HG03095 (cell line): ENCODE measurements at regions not wholly inside any gene's neighbourhood (a gene's known extent, or its start where the extent isn't known, plus 50 kb on each side); places are given as distances from the start of the nearest gene placed in this dataset.
"Not testable (repeated sequence)": the region's sequence is repeated elsewhere in the genome, so short reads cannot be mapped to it uniquely, and the experiment has no call there.

ENCODE experiments used
- ATAC-seq: cut with Tn5 transposase; IDR thresholded peaks from one replicate; pipeline ENCODE4 v1.9.1; 2021; ENCODE audit warnings: moderate library complexity; ENCODE audit not compliant: unreplicated experiment

DNA sequence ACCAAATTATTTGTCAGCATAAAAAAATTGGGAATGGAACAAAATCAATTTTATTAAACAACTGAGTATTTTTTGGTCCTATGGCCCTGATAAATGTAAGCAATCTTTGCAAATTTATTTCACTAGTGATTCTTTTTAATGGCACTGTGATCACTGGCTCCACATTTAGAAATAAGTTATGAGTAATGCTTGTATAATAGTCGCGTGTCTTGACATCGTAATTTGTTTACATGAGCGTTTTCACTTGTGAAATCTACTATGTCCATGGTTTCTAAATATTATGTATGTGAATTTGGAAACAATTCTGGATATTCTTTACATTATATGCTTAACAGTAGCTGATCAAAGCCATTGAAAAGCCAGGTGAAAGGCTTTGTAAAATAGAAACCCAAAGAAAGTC is 817.5 kb downstream of the EFNA5 start:
- ATAC-seq = no peak

DNA sequence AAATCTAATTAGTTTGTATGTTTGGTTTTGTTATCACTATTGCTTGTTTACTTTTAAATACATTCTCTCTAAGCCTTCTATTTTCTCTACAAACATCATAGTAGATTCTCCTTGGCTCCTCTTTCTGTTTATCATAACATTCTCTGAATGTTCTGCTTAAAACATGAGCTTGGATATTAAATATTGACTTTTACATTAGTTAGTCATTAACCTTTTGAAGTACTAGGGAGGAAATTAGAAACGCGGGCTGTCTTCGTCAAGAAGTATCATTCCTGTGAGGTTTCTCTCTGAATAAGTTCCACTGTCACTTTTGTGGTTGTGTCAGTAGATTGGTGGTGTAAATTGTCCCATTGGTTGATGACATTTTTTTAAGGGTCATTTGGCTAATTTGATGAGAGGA is 821.5 kb downstream of the EFNA5 start:
- no peak for ATAC-seq

DNA sequence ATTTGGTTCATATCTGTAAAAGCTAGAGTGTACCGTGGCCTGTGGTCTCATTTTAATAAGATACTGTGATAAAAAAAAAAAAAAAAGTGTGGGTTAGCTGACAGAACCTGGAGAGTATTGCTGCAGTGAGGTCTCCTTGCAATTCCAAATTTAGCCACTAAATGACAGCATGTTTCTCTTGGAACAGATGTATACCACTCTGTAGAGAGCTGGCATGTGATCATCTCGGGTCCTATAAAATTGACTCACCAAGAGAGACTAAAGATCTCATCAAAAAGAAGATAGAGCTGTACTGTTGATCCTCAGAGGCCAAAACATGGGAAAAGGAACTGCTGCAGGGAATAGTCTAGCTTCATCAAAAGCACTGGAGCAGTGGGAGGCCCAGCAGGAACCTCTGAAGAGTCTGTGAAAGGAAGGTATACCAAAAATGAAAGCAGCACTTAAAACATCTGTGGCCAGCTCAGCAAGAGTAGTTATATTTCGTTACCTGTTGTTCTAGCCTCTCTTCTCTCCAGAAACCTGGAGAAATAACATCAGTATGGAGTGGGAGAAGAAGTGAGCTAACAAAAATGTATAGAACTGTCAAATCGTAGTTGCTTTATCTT is 826.8 kb downstream of the EFNA5 start:
- no peak for ATAC-seq

DNA sequence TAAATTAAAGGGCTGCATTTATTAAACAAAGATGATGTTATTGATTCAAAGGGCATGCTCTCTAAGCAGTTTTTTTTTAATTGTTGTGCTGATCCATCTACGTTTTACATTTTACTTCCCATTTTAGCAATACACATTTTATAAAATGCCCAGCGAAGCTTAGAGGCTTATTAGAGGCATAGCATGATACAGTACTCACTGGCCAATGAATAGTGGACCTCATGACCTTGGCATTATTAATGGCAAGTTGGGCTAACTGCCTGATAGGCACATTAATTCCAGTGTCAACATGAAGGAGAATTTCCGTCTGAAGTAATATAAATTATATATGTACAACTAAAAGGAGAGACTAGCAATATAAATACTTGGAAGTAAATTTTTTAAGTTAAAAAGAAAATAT is 837.2 kb downstream of the EFNA5 start:
- no peak for ATAC-seq

DNA sequence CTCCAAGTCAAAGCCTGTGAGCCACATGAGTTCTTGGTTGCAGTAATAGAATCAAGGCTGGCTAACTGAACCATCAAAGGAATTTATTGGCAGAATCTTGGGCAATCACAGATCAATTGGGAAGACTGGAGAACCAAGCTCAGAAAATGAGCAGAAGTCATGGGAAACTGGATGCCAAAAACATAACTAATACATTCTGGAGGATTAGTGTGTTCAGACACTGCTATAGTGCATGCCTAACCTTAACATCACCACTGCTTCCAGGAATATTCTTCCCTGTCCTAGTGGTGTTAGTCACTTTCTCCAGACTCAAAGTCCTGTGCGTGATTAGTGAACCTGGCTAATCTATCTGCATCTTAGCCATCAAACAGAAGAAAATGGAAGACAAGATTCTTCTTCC is 843.7 kb downstream of the EFNA5 start:
- ATAC-seq = no peak

DNA sequence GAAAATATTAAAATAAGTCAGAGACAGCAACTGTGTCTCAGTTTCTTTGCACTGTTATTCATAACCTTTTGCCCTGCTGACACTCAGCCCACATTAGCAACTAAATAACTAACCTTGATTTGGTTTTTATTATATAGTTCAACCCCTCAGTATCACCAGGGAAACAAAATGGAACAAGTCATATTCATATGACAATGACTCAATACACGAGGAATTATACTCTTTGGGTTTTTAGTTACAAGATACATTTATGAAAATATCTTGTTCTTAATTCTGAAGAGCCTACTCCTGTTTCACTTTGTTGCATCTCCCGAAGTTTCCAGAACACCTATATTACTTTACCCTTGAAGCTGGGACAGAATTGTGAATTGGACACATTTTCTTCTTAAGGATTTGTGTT is 845.4 kb downstream of the EFNA5 start:
- no peak for ATAC-seq

DNA sequence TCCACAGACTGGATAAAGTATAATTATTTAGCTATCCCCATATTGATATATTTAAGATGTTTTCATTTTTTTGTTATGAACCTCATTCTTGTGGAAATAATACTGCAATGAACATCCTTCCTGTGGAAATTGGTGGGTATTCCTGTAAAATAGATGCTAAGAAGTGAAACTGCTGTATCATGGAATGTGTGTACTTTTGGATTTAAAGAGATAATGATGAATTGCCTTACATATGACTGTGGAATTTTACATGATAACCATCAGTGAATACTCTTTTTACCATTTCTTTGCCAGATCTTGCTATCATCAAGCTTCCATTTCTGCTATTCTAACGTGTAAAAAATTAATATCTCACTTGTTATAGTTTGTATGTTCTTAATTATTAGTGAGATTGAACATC is 847.9 kb downstream of the EFNA5 start:
- ATAC-seq = no peak

DNA sequence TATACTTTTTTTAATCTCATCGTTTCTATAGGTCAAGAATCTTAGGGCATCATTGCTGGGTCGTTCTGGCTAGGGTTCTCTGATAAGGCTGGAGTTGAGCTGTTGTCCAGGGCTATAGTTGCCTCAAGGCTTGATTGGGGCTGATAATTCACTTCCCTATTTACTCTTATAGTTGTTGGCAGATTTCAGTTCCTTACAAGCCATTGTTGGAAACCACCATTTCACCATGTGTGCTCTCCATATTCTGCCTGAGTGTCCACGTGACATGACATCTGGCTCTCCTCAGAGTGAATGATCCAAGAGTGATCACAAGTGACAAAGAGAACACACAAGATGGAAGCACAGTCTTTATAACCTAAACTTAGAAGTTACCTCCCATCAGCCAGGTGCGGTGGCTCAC is 852.2 kb downstream of the EFNA5 start:
- ATAC-seq = no peak

DNA sequence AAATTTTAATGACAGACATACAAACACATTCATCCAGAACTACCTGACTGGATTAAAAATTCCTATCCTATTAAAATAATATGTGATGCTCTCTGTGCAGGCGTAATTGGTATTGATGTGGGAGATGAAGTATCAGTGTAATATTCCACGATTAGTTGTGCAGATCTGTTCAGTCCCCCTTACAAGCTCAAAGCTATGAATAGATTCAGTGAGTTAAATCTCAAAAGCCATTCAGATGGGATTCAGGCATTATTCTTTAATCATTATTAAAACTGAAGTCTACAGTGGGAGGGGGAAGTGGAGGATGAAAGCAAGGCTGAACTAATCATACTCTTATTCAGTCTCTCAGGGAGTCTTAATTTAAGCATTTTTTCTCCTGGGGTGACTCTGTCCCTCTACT is 855.8 kb downstream of the EFNA5 start:
- ATAC-seq = no peak

DNA sequence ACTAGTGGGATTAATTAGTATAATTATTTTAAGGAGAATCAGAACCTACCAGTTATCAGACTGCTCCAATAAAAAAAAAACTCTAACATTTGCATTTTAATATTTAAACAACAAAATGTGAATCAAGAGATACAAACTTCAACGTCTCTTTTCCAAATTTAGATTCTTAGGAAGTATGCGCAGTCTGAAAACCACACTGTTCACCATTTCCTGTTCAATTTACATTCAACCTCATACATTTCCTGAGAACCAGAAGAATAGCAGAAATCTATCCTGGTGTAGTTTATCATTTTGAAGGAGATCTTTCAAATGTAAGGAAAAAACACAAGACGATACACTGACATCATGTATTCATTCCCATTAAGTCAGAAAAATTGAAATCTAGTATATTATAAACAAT is 869.2 kb downstream of the EFNA5 start:
- ATAC-seq = no peak

DNA sequence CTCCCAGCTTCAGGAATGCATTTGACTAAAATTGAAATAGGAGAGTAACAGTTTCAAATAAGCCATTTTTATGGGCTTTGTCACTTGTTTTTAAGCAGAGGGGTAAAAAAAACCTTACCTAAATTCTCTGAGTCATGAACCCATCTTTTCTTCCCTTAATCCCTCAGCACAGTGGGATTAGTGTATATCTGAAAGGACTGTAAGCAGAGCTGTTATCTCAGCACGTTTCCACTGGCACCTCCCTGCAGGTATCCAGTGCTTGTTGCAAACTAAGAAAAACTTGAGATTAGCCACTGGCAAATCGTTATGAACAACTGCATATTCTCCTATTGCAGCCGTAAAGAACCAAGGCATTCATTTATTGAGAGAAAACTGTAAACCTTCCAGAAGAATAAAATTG is 872.7 kb downstream of the EFNA5 start:
- ATAC-seq = no peak

DNA sequence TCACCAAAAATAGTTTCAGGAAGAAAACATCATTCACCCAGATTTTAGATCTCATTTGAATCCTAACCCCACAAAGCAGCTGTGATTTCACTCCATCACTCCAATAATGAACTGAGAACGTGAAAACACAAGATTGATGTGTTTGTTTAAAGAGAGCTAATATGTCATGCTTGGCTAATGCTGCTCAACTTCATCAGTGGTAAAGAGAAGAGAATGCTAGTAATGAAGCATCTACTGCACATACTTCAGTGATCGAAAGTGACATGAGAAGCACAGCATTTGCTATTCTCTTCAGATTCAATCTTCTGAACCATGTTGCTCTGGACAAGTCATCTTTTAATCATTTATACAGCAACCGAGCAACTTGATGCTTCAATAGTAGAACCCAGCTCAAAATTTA is 874.7 kb downstream of the EFNA5 start:
- no peak for ATAC-seq

DNA sequence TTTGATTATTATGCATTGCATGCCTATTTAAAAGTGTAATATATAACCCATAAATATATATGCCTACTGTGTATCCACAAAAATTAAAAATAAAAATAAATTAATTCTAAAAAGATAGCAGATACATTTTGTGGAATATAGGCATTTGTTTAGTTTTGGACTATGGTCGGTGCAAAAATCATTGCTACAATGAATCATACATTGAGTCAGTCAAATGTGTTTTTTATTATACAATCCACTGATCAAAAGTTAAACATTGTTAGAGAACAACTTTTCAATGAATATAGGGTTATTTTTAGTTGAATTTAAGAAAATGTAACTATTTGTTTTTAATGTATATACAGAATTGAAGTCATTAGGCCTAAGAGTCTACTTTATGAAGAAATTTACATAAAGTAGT is 885.9 kb downstream of the EFNA5 start:
- no peak for ATAC-seq

DNA sequence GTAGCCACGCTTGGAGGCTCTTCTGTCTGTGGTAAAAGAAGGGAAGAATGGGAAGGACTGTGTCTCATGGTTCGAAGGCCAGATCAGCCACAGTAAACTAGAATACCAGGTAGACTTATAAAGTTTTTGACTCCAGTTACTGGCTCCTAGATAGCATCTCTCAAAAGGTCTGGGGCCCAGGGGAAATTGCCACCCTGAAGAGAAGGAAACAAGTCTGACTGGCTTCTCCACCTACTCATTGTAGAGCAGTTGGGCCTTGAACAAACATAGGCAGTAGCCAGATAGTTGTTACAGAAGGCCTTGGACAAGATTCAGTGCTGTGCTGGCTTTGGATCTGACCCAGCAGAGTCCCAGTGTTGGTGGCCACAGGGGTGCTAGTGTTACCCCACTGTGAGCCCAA is 890.4 kb downstream of the EFNA5 start:
- ATAC-seq = no peak

DNA sequence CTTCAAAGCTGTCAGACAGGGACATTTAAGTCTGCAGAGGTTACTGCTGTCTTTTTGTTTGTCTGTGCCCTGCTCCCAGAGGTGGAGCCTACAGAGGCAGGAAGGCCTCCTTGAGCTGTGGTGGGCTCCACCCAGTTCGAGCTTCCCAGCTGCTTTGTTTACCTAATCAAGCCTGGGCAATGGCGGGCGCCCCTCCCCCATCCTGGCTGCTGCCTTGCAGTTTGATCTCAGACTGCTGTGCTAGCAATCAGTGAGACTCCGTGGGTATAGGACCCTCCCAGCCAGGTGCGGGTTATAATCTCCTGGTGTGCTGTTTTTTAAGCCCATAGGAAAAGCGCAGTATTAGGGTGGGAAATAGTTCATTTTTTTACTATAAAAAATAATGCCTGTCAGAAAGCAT is 894.2 kb downstream of the EFNA5 start:
- not testable (repeated sequence) for ATAC-seq

DNA sequence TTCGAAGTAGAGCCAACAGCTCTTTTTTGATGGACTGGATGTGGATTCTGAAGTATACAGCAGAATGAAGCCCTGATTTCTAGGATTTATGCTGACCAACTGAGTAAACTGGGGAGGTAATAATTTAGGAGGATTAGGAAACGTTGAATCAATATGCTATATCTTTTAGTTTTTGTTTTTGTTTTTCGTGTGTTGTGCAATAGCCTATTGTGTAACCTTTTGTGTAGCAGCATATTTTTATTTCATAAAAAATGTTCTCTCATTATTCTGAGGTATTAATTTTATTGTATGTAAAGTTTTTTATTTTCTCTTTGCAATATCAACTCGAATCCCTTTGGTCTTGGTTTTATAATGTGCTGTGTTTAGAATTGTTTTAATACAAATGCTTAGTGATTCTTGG is 902.3 kb downstream of the EFNA5 start:
- ATAC-seq = no peak

DNA sequence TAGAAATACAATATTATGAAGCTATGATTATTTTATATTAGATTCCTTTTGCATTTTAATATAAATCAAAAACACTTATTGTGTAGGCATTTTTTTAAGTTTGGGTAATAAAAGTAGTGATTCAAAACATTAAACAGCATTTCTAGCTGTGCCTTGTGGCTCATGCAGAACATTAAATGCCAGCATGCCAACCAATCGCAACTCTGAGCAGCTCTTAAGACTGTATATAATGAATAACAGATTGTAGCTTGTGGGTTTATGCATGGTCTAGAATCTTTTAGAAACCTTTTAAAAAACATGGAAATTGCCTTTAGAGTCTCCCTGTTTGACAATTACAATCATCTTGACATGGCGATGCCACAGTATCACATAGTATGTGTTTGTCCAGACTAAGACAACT is 903.8 kb downstream of the EFNA5 start:
- ATAC-seq = no peak

DNA sequence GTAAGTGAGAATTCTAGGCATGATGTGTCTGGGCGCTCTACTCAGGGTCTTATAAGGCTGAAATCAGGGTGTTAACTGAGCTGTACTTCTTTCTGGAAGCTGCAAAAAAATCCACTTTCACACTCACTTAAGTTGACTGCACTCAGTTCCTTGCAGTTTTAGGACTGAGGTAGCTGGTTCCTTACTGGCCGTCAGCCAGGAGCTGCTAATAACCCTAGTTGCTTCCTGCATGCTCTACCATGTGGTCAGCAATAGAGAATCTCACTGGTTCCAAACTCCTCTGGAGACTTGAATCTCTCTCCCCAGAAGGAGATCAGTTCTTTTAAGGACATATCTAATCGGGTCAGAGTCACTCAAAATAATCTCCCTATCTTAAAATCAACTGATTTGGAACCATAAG is 911.2 kb downstream of the EFNA5 start:
- no peak for ATAC-seq

DNA sequence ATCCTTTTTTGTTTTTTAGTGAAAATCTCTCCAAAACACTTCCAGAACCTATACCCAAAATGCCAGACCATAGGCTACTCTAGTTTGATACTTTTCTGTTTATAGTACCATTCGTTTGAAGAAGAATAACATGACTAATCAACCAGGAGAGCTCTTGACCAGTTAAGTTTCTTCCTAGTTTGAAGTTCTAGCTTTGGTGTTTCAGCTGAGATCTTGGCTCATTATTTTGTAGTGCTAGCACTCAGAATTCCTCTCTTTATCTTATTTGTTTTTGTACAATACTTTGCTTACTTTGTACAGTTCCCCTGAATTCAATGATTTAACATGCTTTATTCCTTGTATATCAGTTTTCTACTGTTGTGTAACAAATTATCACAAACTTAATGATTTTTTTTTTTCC is 911.6 kb downstream of the EFNA5 start:
- no peak for ATAC-seq

DNA sequence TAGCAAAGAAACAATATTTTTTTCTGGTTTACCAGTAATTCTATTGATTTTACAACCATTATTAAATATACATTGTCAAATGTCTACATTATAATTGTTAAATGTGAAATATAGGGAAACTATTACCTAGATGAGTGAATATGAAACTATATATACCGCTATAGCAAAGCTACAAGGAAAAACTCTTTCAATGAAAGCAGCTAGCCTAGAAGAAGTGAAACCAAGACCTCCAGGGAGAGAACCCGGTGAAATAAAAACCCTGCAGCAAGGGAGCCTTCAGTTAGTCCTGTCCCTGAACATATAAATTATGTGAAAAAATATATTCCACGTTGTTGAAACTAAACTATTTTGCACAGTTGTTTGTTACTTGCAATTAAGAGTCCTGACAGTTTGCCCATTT is 913.1 kb downstream of the EFNA5 start:
- no peak for ATAC-seq

DNA sequence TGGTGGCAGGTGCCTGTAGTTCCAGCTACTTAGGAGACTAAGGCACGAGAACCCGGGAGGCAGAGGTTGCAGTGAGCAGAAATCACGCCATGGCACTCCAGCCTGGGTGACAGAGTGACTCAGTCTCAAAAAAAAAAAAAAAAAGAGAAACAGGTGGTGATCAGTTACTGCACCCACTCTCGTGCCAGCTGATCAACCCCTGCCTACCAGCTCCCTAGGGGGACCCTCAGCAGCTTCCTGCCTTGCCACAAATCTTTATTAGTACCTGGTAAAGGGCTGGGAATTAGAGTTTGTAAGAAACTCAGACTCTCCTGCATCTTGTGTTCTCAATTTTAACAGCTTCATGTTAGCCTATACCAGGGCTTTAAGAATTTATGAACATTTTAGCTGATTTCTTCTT is 914.9 kb downstream of the EFNA5 start:
- no peak for ATAC-seq

DNA sequence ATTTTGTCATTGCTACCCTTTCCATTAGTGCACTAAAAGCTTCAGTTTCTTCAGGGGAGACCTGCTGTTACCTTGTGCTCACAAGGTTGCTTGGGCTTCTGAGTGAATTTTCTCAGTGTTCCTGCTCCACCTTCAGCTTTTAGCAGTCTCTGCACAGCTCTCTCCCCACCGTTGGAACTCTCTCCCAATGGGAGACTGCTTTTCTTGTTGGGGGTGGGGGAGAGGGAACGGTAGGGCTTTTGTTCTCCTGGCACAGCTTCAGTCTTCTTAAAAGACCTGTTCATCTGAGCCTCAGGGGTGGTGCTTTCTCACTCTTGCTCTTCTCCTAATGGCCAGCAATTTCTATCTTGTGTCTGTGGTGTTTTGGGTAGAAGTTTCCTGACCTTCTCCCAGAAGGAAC is 915.7 kb downstream of the EFNA5 start:
- no peak for ATAC-seq

DNA sequence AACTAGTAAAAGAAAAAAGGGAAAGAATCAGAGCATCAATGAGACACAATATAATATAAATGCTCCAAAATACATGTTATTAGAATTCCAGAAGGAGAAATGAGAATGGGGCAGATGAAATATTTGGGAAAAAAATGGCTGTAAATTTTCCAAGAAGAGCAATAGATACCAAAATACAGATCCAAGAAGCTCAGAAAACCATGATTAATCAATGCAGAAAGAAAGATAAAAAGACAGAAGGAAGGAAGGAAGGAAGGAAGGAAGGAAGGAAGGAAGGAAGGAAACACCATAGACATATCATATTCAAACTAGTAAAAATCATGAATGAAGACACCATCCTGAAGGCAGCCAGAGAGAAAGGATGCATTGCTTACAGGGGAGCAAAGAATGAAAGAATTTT is 920.9 kb downstream of the EFNA5 start:
- ATAC-seq = no peak

DNA sequence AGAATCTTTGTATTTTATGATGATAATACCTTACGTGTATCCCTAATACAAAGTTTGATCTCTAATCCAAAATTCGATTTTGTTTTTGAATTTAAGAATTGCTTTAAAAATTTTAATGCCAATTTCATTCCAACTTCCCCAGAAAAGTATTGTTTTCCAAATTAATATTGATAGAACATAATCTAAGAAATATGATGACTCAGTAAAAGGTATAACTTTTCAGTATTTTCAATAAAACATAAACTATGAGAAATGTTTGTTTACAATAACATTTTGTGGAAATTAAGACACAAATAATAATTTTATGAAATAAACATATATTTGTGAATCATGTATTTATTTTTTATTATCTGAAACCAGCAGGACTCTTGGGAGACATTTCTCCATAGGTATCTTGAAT is 931.6 kb downstream of the EFNA5 start:
- ATAC-seq = no peak
